ENCODE measurements at regions not wholly inside any gene's neighbourhood (a gene's known extent, or its start where the extent isn't known, plus 50 kb on each side); places are given as distances from the start of the nearest gene placed in this dataset.

DNA sequence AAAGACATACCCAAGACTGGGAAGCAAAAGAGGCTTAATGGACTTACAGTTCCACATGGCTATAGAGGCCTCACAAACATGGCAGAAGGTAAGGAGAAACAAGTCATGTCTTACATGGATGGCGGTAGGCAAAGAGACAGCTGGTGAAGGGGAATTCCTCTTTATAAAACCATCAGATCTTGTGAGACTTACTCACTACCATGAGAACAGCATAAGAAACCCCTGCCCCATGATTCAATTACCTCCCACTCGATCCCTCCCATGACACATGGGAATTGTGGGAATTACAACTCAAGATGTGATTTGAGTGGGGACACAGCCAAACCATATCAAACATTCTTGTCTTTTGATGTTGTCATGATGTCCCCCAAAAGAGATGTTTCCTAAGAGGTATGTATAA is 103.3 kb downstream of the DUSP10 start:
- TF ChIP-seq SNAI2 (CRISPR knock-in tag; IDR thresholded peaks at IDR 0.05) (no peak), RARB (CRISPR knock-in tag; IDR thresholded peaks at IDR 0.05) (no peak), TCF4 (CRISPR knock-in tag; IDR thresholded peaks at IDR 0.05; ENCODE audit: borderline replicate concordance) (no peak), ZNF70 (CRISPR knock-in tag; IDR thresholded peaks at IDR 0.05) (no peak), ZC3H10 (CRISPR knock-in tag; IDR thresholded peaks at IDR 0.05) (no peak), OSR1 (CRISPR knock-in tag; IDR thresholded peaks at IDR 0.05) (no peak), ISL1 (CRISPR knock-in tag; IDR thresholded peaks at IDR 0.05) (no peak), BACH2 (CRISPR knock-in tag; IDR thresholded peaks at IDR 0.05; ENCODE audit: borderline replicate concordance) (no peak), ZNF565 (CRISPR knock-in tag; conservative IDR thresholded peaks at IDR 0.05; ENCODE audit: low read depth) (no peak), PPARA (CRISPR knock-in tag; IDR thresholded peaks at IDR 0.05; ENCODE audit: borderline replicate concordance) (no peak)
- no peak for ATAC-seq

DNA sequence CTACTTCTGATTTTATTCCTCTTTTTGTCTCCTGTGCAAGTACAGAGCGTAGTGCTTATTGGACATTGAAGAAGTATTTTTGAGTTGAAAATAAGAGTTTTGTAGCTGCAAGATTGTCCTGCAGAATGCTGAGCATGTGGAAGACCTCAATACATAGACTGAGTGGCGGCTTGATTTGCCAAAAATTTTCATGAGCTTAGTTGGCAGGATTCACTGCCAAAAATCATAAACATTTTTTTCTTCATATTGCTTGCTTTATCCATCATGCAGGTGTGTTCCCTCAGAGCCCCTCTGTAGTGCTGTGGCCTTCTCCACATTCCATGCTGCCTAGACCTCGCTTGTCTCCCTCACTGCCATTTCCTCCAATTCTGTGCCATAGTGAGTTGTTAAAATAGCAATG is 100.1 kb downstream of the DUSP10 start:
- no peak for ATAC-seq

DNA sequence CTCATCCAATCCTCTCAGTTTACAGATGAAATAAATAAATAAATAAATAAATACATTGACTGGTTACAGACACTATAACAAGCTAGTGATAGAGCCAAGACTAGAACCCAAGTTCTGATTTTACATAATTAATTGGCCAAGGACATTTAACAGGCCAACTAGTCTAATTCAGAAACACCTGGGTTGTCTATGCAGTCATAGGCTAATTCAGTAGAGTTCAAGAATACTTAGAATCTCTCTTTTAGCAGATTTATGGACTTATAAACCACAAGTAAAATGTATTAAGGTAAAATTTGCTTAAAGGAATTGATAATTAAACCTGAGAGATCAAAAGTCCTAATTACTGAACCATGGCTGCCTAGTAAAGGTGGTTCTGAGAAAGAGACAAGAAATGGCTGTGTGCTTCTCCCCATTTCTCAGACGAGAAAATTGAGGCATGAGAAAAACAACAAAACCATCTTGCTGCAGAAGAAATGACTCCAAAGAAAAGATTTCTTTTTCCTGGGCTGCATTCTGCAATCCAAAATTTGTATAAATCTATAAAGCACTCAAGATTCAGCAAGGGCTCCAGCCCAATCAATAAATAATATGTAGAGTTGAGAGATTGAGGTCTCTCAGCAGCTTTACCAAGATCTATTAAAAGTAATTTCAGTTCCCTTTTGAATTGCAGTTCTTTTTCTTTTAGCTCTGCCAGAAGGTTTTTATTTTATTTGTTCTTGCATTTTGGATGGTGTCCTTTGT is 98.3 kb downstream of the DUSP10 start:
- TF ChIP-seq, protein P1, sequence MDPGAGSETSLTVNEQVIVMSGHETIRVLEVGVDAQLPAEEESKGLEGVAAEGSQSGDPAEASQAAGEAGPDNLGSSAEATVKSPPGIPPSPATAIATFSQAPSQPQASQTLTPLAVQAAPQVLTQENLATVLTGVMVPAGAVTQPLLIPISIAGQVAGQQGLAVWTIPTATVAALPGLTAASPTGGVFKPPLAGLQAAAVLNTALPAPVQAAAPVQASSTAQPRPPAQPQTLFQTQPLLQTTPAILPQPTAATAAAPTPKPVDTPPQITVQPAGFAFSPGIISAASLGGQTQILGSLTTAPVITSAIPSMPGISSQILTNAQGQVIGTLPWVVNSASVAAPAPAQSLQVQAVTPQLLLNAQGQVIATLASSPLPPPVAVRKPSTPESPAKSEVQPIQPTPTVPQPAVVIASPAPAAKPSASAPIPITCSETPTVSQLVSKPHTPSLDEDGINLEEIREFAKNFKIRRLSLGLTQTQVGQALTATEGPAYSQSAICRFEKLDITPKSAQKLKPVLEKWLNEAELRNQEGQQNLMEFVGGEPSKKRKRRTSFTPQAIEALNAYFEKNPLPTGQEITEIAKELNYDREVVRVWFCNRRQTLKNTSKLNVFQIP (CRISPR knock-in tag; IDR thresholded peaks at IDR 0.05; ENCODE audit: borderline replicate concordance, low read depth), result no peak
- TF ChIP-seq OSR1 (CRISPR knock-in tag; IDR thresholded peaks at IDR 0.05), result no peak
- TF ChIP-seq TCF4 (CRISPR knock-in tag; IDR thresholded peaks at IDR 0.05; ENCODE audit: borderline replicate concordance), result no peak
- TF ChIP-seq, protein P2, sequence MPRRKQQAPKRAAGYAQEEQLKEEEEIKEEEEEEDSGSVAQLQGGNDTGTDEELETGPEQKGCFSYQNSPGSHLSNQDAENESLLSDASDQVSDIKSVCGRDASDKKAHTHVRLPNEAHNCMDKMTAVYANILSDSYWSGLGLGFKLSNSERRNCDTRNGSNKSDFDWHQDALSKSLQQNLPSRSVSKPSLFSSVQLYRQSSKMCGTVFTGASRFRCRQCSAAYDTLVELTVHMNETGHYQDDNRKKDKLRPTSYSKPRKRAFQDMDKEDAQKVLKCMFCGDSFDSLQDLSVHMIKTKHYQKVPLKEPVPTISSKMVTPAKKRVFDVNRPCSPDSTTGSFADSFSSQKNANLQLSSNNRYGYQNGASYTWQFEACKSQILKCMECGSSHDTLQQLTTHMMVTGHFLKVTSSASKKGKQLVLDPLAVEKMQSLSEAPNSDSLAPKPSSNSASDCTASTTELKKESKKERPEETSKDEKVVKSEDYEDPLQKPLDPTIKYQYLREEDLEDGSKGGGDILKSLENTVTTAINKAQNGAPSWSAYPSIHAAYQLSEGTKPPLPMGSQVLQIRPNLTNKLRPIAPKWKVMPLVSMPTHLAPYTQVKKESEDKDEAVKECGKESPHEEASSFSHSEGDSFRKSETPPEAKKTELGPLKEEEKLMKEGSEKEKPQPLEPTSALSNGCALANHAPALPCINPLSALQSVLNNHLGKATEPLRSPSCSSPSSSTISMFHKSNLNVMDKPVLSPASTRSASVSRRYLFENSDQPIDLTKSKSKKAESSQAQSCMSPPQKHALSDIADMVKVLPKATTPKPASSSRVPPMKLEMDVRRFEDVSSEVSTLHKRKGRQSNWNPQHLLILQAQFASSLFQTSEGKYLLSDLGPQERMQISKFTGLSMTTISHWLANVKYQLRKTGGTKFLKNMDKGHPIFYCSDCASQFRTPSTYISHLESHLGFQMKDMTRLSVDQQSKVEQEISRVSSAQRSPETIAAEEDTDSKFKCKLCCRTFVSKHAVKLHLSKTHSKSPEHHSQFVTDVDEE (CRISPR knock-in tag; IDR thresholded peaks at IDR 0.05), result no peak
- no peak for TF ChIP-seq SNAI2 (CRISPR knock-in tag; IDR thresholded peaks at IDR 0.05)
- TF ChIP-seq, protein P3, sequence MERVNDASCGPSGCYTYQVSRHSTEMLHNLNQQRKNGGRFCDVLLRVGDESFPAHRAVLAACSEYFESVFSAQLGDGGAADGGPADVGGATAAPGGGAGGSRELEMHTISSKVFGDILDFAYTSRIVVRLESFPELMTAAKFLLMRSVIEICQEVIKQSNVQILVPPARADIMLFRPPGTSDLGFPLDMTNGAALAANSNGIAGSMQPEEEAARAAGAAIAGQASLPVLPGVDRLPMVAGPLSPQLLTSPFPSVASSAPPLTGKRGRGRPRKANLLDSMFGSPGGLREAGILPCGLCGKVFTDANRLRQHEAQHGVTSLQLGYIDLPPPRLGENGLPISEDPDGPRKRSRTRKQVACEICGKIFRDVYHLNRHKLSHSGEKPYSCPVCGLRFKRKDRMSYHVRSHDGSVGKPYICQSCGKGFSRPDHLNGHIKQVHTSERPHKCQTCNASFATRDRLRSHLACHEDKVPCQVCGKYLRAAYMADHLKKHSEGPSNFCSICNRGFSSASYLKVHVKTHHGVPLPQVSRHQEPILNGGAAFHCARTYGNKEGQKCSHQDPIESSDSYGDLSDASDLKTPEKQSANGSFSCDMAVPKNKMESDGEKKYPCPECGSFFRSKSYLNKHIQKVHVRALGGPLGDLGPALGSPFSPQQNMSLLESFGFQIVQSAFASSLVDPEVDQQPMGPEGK (CRISPR knock-in tag; IDR thresholded peaks at IDR 0.05; ENCODE audit: borderline replicate concordance), result no peak
- TF ChIP-seq RARB (CRISPR knock-in tag; IDR thresholded peaks at IDR 0.05), result no peak
- TF ChIP-seq CSDC2 (CRISPR knock-in tag; IDR thresholded peaks at IDR 0.05), result no peak

More for the DNA sequence above, 100.1 kb downstream of the DUSP10 start:
- TF ChIP-seq ZFP30 (CRISPR knock-in tag; IDR thresholded peaks at IDR 0.05) (no peak), SNAI2 (CRISPR knock-in tag; IDR thresholded peaks at IDR 0.05) (no peak), RARB (CRISPR knock-in tag; IDR thresholded peaks at IDR 0.05) (no peak), GLIS3 (CRISPR knock-in tag; IDR thresholded peaks at IDR 0.05) (no peak), OSR1 (CRISPR knock-in tag; IDR thresholded peaks at IDR 0.05) (no peak), TCF4 (CRISPR knock-in tag; IDR thresholded peaks at IDR 0.05; ENCODE audit: borderline replicate concordance) (no peak), ESRRG (CRISPR knock-in tag; IDR thresholded peaks at IDR 0.05) (no peak), ISL1 (CRISPR knock-in tag; IDR thresholded peaks at IDR 0.05) (no peak), ZNF565 (CRISPR knock-in tag; conservative IDR thresholded peaks at IDR 0.05; ENCODE audit: low read depth) (no peak), TOX (CRISPR knock-in tag; IDR thresholded peaks at IDR 0.05; ENCODE audit: borderline replicate concordance) (no peak), ZC3H10 (CRISPR knock-in tag; IDR thresholded peaks at IDR 0.05) (no peak)
- TF ChIP-seq, protein P2 (CRISPR knock-in tag; IDR thresholded peaks at IDR 0.05), result no peak
- TF ChIP-seq, protein P4, sequence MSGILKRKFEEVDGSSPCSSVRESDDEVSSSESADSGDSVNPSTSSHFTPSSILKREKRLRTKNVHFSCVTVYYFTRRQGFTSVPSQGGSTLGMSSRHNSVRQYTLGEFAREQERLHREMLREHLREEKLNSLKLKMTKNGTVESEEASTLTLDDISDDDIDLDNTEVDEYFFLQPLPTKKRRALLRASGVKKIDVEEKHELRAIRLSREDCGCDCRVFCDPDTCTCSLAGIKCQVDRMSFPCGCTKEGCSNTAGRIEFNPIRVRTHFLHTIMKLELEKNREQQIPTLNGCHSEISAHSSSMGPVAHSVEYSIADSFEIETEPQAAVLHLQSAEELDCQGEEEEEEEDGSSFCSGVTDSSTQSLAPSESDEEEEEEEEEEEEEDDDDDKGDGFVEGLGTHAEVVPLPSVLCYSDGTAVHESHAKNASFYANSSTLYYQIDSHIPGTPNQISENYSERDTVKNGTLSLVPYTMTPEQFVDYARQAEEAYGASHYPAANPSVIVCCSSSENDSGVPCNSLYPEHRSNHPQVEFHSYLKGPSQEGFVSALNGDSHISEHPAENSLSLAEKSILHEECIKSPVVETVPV (CRISPR knock-in tag; IDR thresholded peaks at IDR 0.05), result no peak
- TF ChIP-seq, protein P1 (CRISPR knock-in tag; IDR thresholded peaks at IDR 0.05; ENCODE audit: borderline replicate concordance, low read depth), result no peak

More for the DNA sequence above, 98.3 kb downstream of the DUSP10 start:
- no peak for ATAC-seq
